Stomach (tissue), 8 donors: ENCODE measurements at regions not wholly inside any gene's neighbourhood (a gene's known extent, or its start where the extent isn't known, plus 50 kb on each side); places are given as distances from the start of the nearest gene placed in this dataset.

Experiments used
- DNase-seq, 2 donors: peaks; one replicate each; pipeline versions ENCODE4 v3.0.0 to v3.0.0-alpha.2; 2013 to 2019
- H3K27ac ChIP-seq, 5 donors: fragments of 200-600 bp in 4 of 5; sonication (generic) in 4 of 5; one replicate each; pipeline ENCODE4 v1.5.1; 2013 to 2019; ENCODE audit warnings: mild to moderate bottlenecking in 1 of 5, moderate library complexity in 1 of 5
- H3K27me3 ChIP-seq, 3 donors: fragments of 200-600 bp; sonication (generic); one replicate each; pipeline ENCODE4 v1.5.1; 2017 to 2019; ENCODE audit warnings: mixed run types in 1 of 3
- H3K36me3 ChIP-seq, 4 donors: fragments of 200-600 bp; sonication (generic); 1 replicate in 3 of 4; 2 replicates in 1 of 4; pipeline ENCODE4 v1.5.1; 2016 to 2019
- H3K4me1 ChIP-seq, 4 donors: fragments of 200-600 bp; sonication (generic); one replicate each; pipeline ENCODE4 v1.5.1; 2016 to 2019
- H3K4me3 ChIP-seq, 4 donors: fragments of 200-600 bp; sonication (generic) in 3 of 4; one replicate each; pipeline ENCODE4 v1.5.1; 2016 to 2019; ENCODE audit warnings: mild to moderate bottlenecking in 1 of 4
- H3K9me3 ChIP-seq, 4 donors: fragments of 200-600 bp; sonication (generic); one replicate each; pipeline ENCODE4 v1.5.1; 2016 to 2019
- CTCF ChIP-seq, 7 experiments: fragments of 450-650 bp in 4 of 7; fragments of 200-600 bp in 3 of 7; sonication (generic) in 3 of 7; IDR thresholded peaks; one replicate each; pipeline ENCODE4 v1.5.1; 2016 to 2019; ENCODE audit warnings: antibody characterized with exemption in 7 of 7, control low read depth in 2 of 7, mild to moderate bottlenecking in 1 of 7
- EP300 ChIP-seq: sonication (generic); formaldehyde crosslinking; IDR thresholded peaks from one replicate; pipeline ENCODE4 v1.6.1; 2017; ENCODE audit warnings: antibody characterized with exemption
- POLR2A ChIP-seq, 4 donors: fragments of 450-650 bp; IDR thresholded peaks; one replicate each; pipeline ENCODE4 v1.6.1; 2016; ENCODE audit warnings: antibody characterized with exemption in 4 of 4, control low read depth in 2 of 4, mild to moderate bottlenecking in 1 of 4, moderate library complexity in 1 of 4
- POLR2AphosphoS5 ChIP-seq, 3 donors: sonication (generic); formaldehyde crosslinking; IDR thresholded peaks; one replicate each; pipeline ENCODE4 v1.6.1; 2016; ENCODE audit warnings: antibody characterized with exemption in 3 of 3
- WGBS, 5 donors: extraction: QIAGEN DNeasy Blood & Tissue Kit in 3 of 5; methylation state at CpG; one replicate each; pipeline versions ENCODE4 v1.1.5 to v1.1.7; 2013 to 2018; 5-methylcytosine and 5-hydroxymethylcytosine counted together
- intact Hi-C: fragments of 100-400 bp; cut with DNase I; formaldehyde crosslinking; loops from one replicate; pipeline ENCODE4 v1.15.1; 2023; ENCODE audit warnings: low total_unique reads
- donor health status: healthy with polysubstance abuse.
- donor health status: Bipolar disorder and iron deficiency.
- donor health status: healthy.

DNA sequence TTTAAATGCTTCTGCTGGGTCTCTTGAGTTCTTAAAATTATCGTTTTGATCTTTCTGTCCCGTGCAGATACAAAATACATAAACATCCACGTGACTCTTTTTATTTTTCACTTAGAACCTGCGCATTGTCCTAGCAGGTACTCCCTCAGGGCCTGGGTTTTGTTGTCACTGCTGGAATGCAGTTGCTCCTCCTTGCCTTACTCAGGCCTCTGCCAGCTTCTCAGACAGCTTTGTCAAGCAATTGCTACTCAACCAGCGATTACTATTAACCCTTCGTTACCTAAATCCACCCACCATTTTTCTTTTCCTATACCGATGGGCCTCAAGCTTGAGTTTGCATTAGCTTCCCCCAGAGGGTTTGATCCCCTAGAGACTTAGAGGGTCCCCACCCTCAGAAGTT, 405.9 kb upstream of the RBFOX1 start:
- H3K4me3 ChIP-seq, result no peak overlapping the region
- 27 to 35% (median 30%) methylated on average over 7 of the region's 7 CpGs for WGBS, 5 donors
- H3K4me1 ChIP-seq, result no peaks in the 10 kb centered on the region
- no peak for DNase-seq
- TF ChIP-seq POLR2AphosphoS5 (IDR thresholded peaks at IDR 0.05) (no peak), CTCF (IDR thresholded peaks at IDR 0.05) (no peak), EP300 (no peak), POLR2A (IDR thresholded peaks at IDR 0.05) (no peak)
- no peak overlapping the region for H3K27ac ChIP-seq
- intact Hi-C loops, result no loop called here
- no peaks in the 10 kb centered on the region for H3K36me3 ChIP-seq
- no peaks in the 10 kb centered on the region for H3K27me3 ChIP-seq
- peaks cover 0 to 32% (median 12%) of the 10 kb centered on the region in 4 donors for H3K9me3 ChIP-seq

DNA sequence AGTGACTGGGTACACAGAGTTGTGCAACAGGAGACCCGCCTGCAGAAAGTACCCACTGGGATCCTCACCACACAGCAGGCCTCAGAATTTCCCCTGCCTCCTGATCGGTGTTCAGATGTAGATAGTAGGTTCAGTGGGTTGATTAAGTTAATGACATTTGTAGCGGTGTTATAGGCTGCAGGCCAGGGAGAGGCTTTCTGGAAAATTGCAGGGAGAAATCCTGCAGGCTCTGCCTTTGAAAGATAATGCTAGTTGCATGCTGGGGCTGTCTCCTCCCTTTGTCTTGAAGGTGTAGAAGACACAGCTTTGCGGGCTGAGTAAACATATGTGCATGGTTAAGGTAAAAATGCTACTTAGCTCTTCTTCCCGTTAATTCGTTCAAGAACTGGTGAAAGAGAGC, 406.3 kb upstream of the RBFOX1 start:
- 41 to 53% (median 47%) methylated on average over 6 of the region's 6 CpGs for WGBS, 5 donors
- Histone ChIP-seq H3K27ac (no peak overlapping the region), H3K4me1 (no peaks in the 10 kb centered on the region), H3K4me3 (no peak overlapping the region), H3K9me3 (peaks cover 0 to 33% (median 9%) of the 10 kb centered on the region in 4 donors), H3K36me3 (no peaks in the 10 kb centered on the region), H3K27me3 (no peaks in the 10 kb centered on the region)
- TF ChIP-seq EP300 (no peak), POLR2AphosphoS5 (IDR thresholded peaks at IDR 0.05) (no peak), CTCF (IDR thresholded peaks at IDR 0.05) (no peak), POLR2A (IDR thresholded peaks at IDR 0.05) (no peak)
- no peak for DNase-seq
- intact Hi-C loops, result no loop called here

DNA sequence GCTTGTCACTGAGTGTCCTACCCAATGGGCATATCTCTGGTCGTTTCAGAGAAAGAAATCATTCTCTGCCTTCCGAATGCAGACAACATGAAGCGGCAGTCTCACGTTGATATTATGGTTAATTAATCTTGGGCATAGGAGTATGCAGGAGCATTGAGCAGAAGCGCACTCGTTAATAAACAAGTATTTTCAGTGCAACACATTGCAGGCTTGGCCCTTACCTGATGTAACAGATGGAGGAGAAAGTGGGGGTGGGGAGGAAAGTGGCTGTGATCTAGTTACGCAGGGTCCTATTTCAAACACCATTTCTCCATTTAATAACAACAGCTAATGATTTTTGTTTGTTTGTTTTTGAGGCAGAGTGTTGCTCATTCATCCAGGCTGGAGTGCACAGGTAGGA, 414.0 kb upstream of the RBFOX1 start:
- no peak for DNase-seq
- Histone ChIP-seq H3K4me3 (no peak overlapping the region), H3K9me3 (peaks cover 0 to 35% (median 11%) of the 10 kb centered on the region in 4 donors), H3K27me3 (no peaks in the 10 kb centered on the region), H3K4me1 (no peaks in the 10 kb centered on the region), H3K36me3 (no peaks in the 10 kb centered on the region), H3K27ac (no peak overlapping the region)
- TF ChIP-seq POLR2AphosphoS5 (IDR thresholded peaks at IDR 0.05) (no peak), POLR2A (IDR thresholded peaks at IDR 0.05) (no peak)
- 83 to 89% (median 86%) methylated on average over 7 of the region's 7 CpGs for WGBS, 5 donors
- intact Hi-C loops, result no loop called here

GRCh38 chr16:6916946-6917345, 415.7 kb upstream of the RBFOX1 start:
- Histone ChIP-seq H3K27ac (no peak overlapping the region), H3K4me1 (no peaks in the 10 kb centered on the region), H3K9me3 (peaks cover 0 to 24% (median 7%) of the 10 kb centered on the region in 4 donors), H3K27me3 (no peaks in the 10 kb centered on the region), H3K36me3 (no peaks in the 10 kb centered on the region), H3K4me3 (no peak overlapping the region)
- TF ChIP-seq POLR2AphosphoS5 (IDR thresholded peaks at IDR 0.05) (no peak), EP300 (no peak), CTCF (IDR thresholded peaks at IDR 0.05) (no peak), POLR2A (IDR thresholded peaks at IDR 0.05) (no peak)
- intact Hi-C loops, result no loop called here
- DNase-seq, result no peak
- WGBS, 5 donors, result 84 to 98% (median 92%) methylated on average over 2 of the region's 2 CpGs

- Histone ChIP-seq H3K4me1 (no peaks in the 10 kb centered on the region), H3K36me3 (no peaks in the 10 kb centered on the region), H3K27ac (no peak overlapping the region), H3K9me3 (peaks cover 0 to 21% (median 10%) of the 10 kb centered on the region in 4 donors), H3K27me3 (no peaks in the 10 kb centered on the region), H3K4me3 (no peak overlapping the region)
- intact Hi-C loops, result no loop called here
- WGBS, 5 donors, result 69 to 83% (median 79%) methylated on average over 5 of the region's 5 CpGs
- no peak for DNase-seq
- TF ChIP-seq POLR2A (IDR thresholded peaks at IDR 0.05) (no peak), CTCF (IDR thresholded peaks at IDR 0.05) (no peak), POLR2AphosphoS5 (IDR thresholded peaks at IDR 0.05) (no peak), EP300 (no peak)
These were observed 419.1 kb upstream of the RBFOX1 start for GRCh38 chr16:6913566-6913965.
